Body of pancreas (tissue), 4 donors: ENCODE measurements at regions not wholly inside any gene's neighbourhood (a gene's known extent, or its start where the extent isn't known, plus 50 kb on each side); places are given as distances from the start of the nearest gene placed in this dataset.

Experiments
- CTCF ChIP-seq, 7 experiments: fragments of 450-650 bp in 4 of 7; fragments of 200-600 bp in 3 of 7; sonication (generic) in 3 of 7; IDR thresholded peaks; one replicate each; pipeline ENCODE4 v1.5.1; 2016 to 2019; ENCODE audit warnings: antibody characterized with exemption in 7 of 7
- POLR2A ChIP-seq, 3 donors: fragments of 450-650 bp; IDR thresholded peaks; one replicate each; pipeline ENCODE4 v1.6.1; 2016; ENCODE audit warnings: antibody characterized with exemption in 3 of 3, mild to moderate bottlenecking in 2 of 3

- TF ChIP-seq CTCF (IDR thresholded peaks at IDR 0.05), result no peak
- TF ChIP-seq POLR2A (IDR thresholded peaks at IDR 0.05), result no peak
Observed at GRCh38 chr6:76448109-76448508, 375.6 kb upstream of the IMPG1 start.
